Endothelial cell of umbilical vein (primary cell): ENCODE measurements at regions not wholly inside any gene's neighbourhood (a gene's known extent, or its start where the extent isn't known, plus 50 kb on each side); places are given as distances from the start of the nearest gene placed in this dataset.

ENCODE experiments used
- EZH2 ChIP-seq: IDR thresholded peaks from 2 replicates; pipeline ENCODE4 v1.6.1; 2012; ENCODE audit warnings: borderline replicate concordance, low read depth, mild to moderate bottlenecking, moderate library complexity, low read length, inconsistent platforms; ENCODE audit not compliant: severe bottlenecking
- MYC ChIP-seq: IDR thresholded peaks from one replicate; pipeline ENCODE4 v1.6.1; 2011; ENCODE audit warnings: mild to moderate bottlenecking, low read depth, low read length
- POLR2AphosphoS5 ChIP-seq: IDR thresholded peaks from 2 replicates; pipeline ENCODE4 v1.6.1; 2012; ENCODE audit warnings: low read depth, mild to moderate bottlenecking, control low read depth, low read length, moderate library complexity; ENCODE audit not compliant: insufficient read depth
- TF ChIP-seq, protein P1 (sequence below), 2 donors: IDR thresholded peaks; 1 replicate in 1 of 2; 2 replicates in 1 of 2; pipeline ENCODE4 v1.5.1; 2011; ENCODE audit warnings: low read length in 2 of 2, mild to moderate bottlenecking in 2 of 2, moderate library complexity in 2 of 2, control low read depth in 1 of 2, inconsistent platforms in 1 of 2, low read depth in 1 of 2; ENCODE audit not compliant: insufficient read depth in 1 of 2; ENCODE audit errors: extremely low read depth in 1 of 2

GRCh38 chr3:74489050-74489792, 125.2 kb downstream of the CNTN3 start:
- no peak for TF ChIP-seq POLR2AphosphoS5
- TF ChIP-seq, protein P1, sequence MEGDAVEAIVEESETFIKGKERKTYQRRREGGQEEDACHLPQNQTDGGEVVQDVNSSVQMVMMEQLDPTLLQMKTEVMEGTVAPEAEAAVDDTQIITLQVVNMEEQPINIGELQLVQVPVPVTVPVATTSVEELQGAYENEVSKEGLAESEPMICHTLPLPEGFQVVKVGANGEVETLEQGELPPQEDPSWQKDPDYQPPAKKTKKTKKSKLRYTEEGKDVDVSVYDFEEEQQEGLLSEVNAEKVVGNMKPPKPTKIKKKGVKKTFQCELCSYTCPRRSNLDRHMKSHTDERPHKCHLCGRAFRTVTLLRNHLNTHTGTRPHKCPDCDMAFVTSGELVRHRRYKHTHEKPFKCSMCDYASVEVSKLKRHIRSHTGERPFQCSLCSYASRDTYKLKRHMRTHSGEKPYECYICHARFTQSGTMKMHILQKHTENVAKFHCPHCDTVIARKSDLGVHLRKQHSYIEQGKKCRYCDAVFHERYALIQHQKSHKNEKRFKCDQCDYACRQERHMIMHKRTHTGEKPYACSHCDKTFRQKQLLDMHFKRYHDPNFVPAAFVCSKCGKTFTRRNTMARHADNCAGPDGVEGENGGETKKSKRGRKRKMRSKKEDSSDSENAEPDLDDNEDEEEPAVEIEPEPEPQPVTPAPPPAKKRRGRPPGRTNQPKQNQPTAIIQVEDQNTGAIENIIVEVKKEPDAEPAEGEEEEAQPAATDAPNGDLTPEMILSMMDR (IDR thresholded peaks at IDR 0.05; ENCODE audit: extremely low read depth in 1 of 2, insufficient read depth in 1 of 2, low read depth in 1 of 2, low read length in 2 of 2), result no peak
- no peak for TF ChIP-seq EZH2
- TF ChIP-seq MYC, result no peak
